ENCODE measurements at regions not wholly inside any gene's neighbourhood (a gene's known extent, or its start where the extent isn't known, plus 50 kb on each side); places are given as distances from the start of the nearest gene placed in this dataset.
A peak's percentile ranks its signal among the peaks of the same experiment; 100 is the strongest.

DNA sequence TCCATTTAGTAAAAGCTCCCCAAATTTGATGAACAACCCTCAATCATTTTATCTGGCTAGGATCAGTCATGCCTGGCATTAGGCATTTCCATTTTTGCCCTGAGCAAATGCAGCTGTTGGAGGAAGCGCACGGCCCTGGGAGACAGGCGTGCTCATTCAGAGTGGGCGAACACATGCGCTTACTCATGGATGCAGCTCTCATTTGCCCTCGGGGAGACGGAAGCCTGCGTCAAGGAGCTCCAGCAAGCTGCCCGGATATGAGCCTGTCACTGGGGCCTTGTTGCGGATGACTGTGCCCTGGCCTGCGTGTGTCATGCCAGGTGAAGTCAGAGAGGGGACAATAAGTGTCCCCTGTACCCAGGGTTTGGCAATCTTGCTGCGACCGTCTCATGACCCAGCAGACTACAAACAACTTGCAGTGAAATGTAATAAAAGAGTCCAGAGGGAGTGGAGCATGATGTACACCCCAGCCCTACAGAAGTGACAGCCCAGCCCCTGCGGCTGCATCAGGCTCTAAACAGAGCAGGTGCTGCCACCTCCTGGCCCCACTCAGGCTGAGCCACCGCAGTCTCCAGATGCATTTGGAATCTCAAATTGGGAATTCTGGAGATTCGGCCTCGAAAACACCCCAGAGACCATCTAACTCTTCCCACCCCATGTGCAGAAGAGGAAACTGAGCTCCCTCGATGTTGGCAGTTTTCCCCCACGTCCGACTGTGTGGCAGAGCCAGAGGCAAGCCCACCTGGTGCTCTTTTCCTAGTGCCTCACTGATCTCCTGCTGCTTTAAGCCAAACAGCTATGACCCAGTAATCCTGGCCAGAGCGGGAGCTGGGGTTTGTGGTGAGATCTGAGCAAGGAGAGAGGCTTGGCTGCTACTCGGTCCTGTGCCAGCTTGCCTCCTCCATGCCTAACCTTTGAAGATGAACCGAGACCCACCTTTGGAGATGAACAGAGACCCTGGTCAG is 105.0 kb upstream of the ALK start:
- Histone ChIP-seq H3K27ac (ENCODE audit: low read depth in 2 of 2, low read length in 2 of 2) (no peak overlapping the region), H3K4me1 (ENCODE audit: control insufficient read depth in 2 of 3, insufficient read depth in 2 of 3, low read depth in 1 of 3, low read length in 3 of 3) (no peaks in the 10 kb centered on the region), H3K27me3 (ENCODE audit: control insufficient read depth, insufficient read depth, low read length) (no peaks in the 10 kb centered on the region), H3K9ac (ENCODE audit: low read length in 3 of 3) (no peak overlapping the region), H3K4me3 (ENCODE audit: low read length in 3 of 3) (no peak overlapping the region), H3K9me3 (ENCODE audit: control insufficient read depth in 2 of 3, insufficient read depth in 1 of 3, low read length in 3 of 3) (no peaks in the 10 kb centered on the region), H3K36me3 (ENCODE audit: control insufficient read depth in 2 of 3, insufficient read depth in 3 of 3, low read length in 3 of 3) (no peaks in the 10 kb centered on the region)
- DNase-seq (peak; percentile 77 to 83 (median 80)), FAIRE-seq (no peak)
- TF ChIP-seq, protein P1, sequence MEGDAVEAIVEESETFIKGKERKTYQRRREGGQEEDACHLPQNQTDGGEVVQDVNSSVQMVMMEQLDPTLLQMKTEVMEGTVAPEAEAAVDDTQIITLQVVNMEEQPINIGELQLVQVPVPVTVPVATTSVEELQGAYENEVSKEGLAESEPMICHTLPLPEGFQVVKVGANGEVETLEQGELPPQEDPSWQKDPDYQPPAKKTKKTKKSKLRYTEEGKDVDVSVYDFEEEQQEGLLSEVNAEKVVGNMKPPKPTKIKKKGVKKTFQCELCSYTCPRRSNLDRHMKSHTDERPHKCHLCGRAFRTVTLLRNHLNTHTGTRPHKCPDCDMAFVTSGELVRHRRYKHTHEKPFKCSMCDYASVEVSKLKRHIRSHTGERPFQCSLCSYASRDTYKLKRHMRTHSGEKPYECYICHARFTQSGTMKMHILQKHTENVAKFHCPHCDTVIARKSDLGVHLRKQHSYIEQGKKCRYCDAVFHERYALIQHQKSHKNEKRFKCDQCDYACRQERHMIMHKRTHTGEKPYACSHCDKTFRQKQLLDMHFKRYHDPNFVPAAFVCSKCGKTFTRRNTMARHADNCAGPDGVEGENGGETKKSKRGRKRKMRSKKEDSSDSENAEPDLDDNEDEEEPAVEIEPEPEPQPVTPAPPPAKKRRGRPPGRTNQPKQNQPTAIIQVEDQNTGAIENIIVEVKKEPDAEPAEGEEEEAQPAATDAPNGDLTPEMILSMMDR (IDR thresholded peaks at IDR 0.05; ENCODE audit: borderline replicate concordance, extremely low read depth, insufficient read depth) = peak; percentile 53
- intact Hi-C loops (cut with DNase I) = no loop called here

DNA sequence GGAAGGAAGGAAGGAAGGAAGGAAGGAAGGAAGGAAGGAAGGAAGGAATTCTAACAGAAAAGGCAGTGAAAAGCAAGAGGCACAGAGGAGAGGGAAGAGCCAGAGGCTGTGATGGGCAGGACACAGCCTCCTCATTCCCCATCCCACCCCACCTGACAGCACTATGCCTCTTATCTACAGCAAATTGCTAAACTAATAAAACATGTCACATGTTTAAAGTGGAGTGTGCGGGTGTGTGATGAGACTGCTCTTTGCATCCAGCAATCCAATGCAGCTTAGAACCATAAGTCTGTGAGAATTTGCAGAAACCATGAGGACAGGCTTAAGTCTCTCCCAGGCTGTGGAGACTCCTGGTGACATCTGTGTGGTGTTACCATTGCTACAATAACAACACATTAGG is 108.4 kb upstream of the ALK start:
- no peak overlapping the region for H3K4me3 ChIP-seq (ENCODE audit: low read length in 3 of 3)
- no peaks in the 10 kb centered on the region for H3K9me3 ChIP-seq (ENCODE audit: control insufficient read depth in 2 of 3, insufficient read depth in 1 of 3, low read length in 3 of 3)
- no peak overlapping the region for H3K27ac ChIP-seq (ENCODE audit: low read depth in 2 of 2, low read length in 2 of 2)
- no peak for DNase-seq
- no peak overlapping the region for H3K9ac ChIP-seq (ENCODE audit: low read length in 3 of 3)
- H3K36me3 ChIP-seq (ENCODE audit: control insufficient read depth in 2 of 3, insufficient read depth in 3 of 3, low read length in 3 of 3) = no peaks in the 10 kb centered on the region
- TF ChIP-seq, protein P1 (IDR thresholded peaks at IDR 0.05; ENCODE audit: borderline replicate concordance, extremely low read depth, insufficient read depth) = no peak
- no peaks in the 10 kb centered on the region for H3K4me1 ChIP-seq (ENCODE audit: control insufficient read depth in 2 of 3, insufficient read depth in 2 of 3, low read depth in 1 of 3, low read length in 3 of 3)
- intact Hi-C loops (cut with DNase I) = no loop called here
- FAIRE-seq = no peak
- no peaks in the 10 kb centered on the region for H3K27me3 ChIP-seq (ENCODE audit: control insufficient read depth, insufficient read depth, low read length)

DNA sequence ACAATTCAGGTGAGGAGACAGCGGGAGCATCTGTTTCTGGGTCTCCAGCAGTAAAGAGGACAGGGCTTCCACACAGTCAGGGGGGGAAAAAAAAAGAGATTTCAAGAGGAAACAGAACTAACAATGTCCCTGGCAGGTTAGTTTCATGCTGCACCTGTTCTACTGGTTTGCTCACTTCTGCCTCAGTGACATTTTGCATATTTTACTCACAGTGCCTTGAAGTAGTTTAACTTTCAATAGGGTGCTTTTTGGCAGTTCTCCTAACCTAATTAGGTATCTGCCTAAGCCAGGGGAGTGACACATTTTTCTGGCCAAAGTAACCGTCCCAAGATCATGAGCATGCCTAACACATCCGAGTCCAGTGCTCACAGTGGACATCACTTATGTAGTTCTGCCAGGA is 109.0 kb upstream of the ALK start:
- TF ChIP-seq, protein P1 (IDR thresholded peaks at IDR 0.05; ENCODE audit: borderline replicate concordance, extremely low read depth, insufficient read depth) = no peak
- Histone ChIP-seq H3K36me3 (ENCODE audit: control insufficient read depth in 2 of 3, insufficient read depth in 3 of 3, low read length in 3 of 3) (no peaks in the 10 kb centered on the region), H3K9ac (ENCODE audit: low read length in 3 of 3) (no peak overlapping the region), H3K4me3 (ENCODE audit: low read length in 3 of 3) (no peak overlapping the region), H3K27ac (ENCODE audit: low read depth in 2 of 2, low read length in 2 of 2) (no peak overlapping the region), H3K4me1 (ENCODE audit: control insufficient read depth in 2 of 3, insufficient read depth in 2 of 3, low read depth in 1 of 3, low read length in 3 of 3) (no peaks in the 10 kb centered on the region), H3K9me3 (ENCODE audit: control insufficient read depth in 2 of 3, insufficient read depth in 1 of 3, low read length in 3 of 3) (no peaks in the 10 kb centered on the region), H3K27me3 (ENCODE audit: control insufficient read depth, insufficient read depth, low read length) (no peaks in the 10 kb centered on the region)
- intact Hi-C loops (cut with DNase I) = no loop called here
- peak in 2 of 5 donors; percentile 21 to 25 for DNase-seq
- no peak for FAIRE-seq
